ENCODE measurements at regions not wholly inside any gene's neighbourhood (a gene's known extent, or its start where the extent isn't known, plus 50 kb on each side); places are given as distances from the start of the nearest gene placed in this dataset.

- TF ChIP-seq POLR2A (IDR thresholded peaks at IDR 0.05; ENCODE audit: control extremely low read depth in 1 of 2, low read depth in 2 of 2, low read length in 2 of 2) (no peak), CTCF (IDR thresholded peaks at IDR 0.05; ENCODE audit: control extremely low read depth in 1 of 3, insufficient read depth in 1 of 3, low read depth in 1 of 3, low read length in 3 of 3) (no peak), HDAC2 (IDR thresholded peaks at IDR 0.05; ENCODE audit: borderline replicate concordance in 1 of 2, low read depth in 2 of 2, low read length in 2 of 2) (no peak), RNF2 (IDR thresholded peaks at IDR 0.05; ENCODE audit: borderline replicate concordance, low read depth, low read length, missing control alignments, poor library complexity, severe bottlenecking) (no peak)
- TF ChIP-seq, protein P1, sequence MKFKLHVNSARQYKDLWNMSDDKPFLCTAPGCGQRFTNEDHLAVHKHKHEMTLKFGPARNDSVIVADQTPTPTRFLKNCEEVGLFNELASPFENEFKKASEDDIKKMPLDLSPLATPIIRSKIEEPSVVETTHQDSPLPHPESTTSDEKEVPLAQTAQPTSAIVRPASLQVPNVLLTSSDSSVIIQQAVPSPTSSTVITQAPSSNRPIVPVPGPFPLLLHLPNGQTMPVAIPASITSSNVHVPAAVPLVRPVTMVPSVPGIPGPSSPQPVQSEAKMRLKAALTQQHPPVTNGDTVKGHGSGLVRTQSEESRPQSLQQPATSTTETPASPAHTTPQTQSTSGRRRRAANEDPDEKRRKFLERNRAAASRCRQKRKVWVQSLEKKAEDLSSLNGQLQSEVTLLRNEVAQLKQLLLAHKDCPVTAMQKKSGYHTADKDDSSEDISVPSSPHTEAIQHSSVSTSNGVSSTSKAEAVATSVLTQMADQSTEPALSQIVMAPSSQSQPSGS (IDR thresholded peaks at IDR 0.05; ENCODE audit: low read length), result no peak
These were observed 191.0 kb upstream of the IRS2 start for GRCh38 chr13:109977212-109977968.

All from H1 (cell line).